Testis (tissue), 2 donors: ENCODE measurements at regions not wholly inside any gene's neighbourhood (a gene's known extent, or its start where the extent isn't known, plus 50 kb on each side); places are given as distances from the start of the nearest gene placed in this dataset.

Experiments used
- CTCF ChIP-seq, 3 experiments: fragments of 450-650 bp in 2 of 3; fragments of 200-600 bp in 1 of 3; sonication (generic) in 1 of 3; IDR thresholded peaks; one replicate each; pipeline ENCODE4 v1.5.1; 2016 to 2019; ENCODE audit warnings: antibody characterized with exemption in 3 of 3, mild to moderate bottlenecking in 2 of 3, moderate library complexity in 1 of 3
- POLR2A ChIP-seq: fragments of 450-650 bp; IDR thresholded peaks from one replicate; pipeline ENCODE4 v1.6.1; 2017; ENCODE audit warnings: antibody characterized with exemption, mild to moderate bottlenecking, moderate library complexity

- TF ChIP-seq CTCF (IDR thresholded peaks at IDR 0.05) (no peak), POLR2A (no peak)
These were observed 134.0 kb upstream of the PODXL start for GRCh38 chr7:131690441-131690840.
